Skin of body (tissue), 1 donor: ENCODE measurements at regions not wholly inside any gene's neighbourhood (a gene's known extent, or its start where the extent isn't known, plus 50 kb on each side); places are given as distances from the start of the nearest gene placed in this dataset.
A peak's percentile ranks its signal among the peaks of the same experiment; 100 is the strongest.

Source experiments
- DNase-seq: peaks from one replicate; lab custom pipeline; 2025; lab: John Stamatoyannopoulos, UW

- DNase-seq = no peak
These were observed 110.4 kb upstream of the CPSF6 start for GRCh38 chr12:69129017-69129416.

GRCh38 chr12:69129564-69129963 is 109.8 kb upstream of the CPSF6 start:
- no peak for DNase-seq

GRCh38 chr12:69130064-69130463 is 109.3 kb upstream of the CPSF6 start:
- DNase-seq = no peak

- no peak for DNase-seq
These were observed 108.3 kb upstream of the CPSF6 start for GRCh38 chr12:69131077-69131476.

GRCh38 chr12:69136931-69137613 is 102.3 kb upstream of the CPSF6 start:
- DNase-seq = no peak

- no peak for DNase-seq
These were observed 98.3 kb upstream of the CPSF6 start for GRCh38 chr12:69141074-69141473.

GRCh38 chr12:69149270-69149669 is 90.1 kb upstream of the CPSF6 start:
- DNase-seq = no peak

GRCh38 chr12:69150083-69150795 is 89.1 kb upstream of the CPSF6 start:
- DNase-seq = no peak

GRCh38 chr12:69150796-69151127 is 88.6 kb upstream of the CPSF6 start:
- DNase-seq = no peak

- DNase-seq = no peak
These were observed 88.1 kb upstream of the CPSF6 start for GRCh38 chr12:69151254-69151764.

GRCh38 chr12:69154585-69155363 is 84.6 kb upstream of the CPSF6 start:
- peak; percentile 45 for DNase-seq

- DNase-seq = peak; percentile 45
These were observed 82.2 kb upstream of the CPSF6 start for GRCh38 chr12:69157023-69157655.

GRCh38 chr12:69161829-69162228 is 77.5 kb upstream of the CPSF6 start:
- no peak for DNase-seq

GRCh38 chr12:69163681-69164362 is 75.5 kb upstream of the CPSF6 start:
- no peak for DNase-seq

- DNase-seq = no peak
These were observed 71.7 kb upstream of the CPSF6 start for GRCh38 chr12:69167648-69168165.

- DNase-seq = no peak
These were observed 71.0 kb upstream of the CPSF6 start for GRCh38 chr12:69168363-69168762.

GRCh38 chr12:69168828-69169227 is 70.5 kb upstream of the CPSF6 start:
- no peak for DNase-seq

- no peak for DNase-seq
These were observed 69.1 kb upstream of the CPSF6 start for GRCh38 chr12:69170293-69170692.

GRCh38 chr12:69171881-69172280 is 67.5 kb upstream of the CPSF6 start:
- DNase-seq = no peak

GRCh38 chr12:69172491-69172890 is 66.9 kb upstream of the CPSF6 start:
- no peak for DNase-seq

GRCh38 chr12:69173368-69173767 is 66.0 kb upstream of the CPSF6 start:
- DNase-seq = no peak
